ENCODE measurements at regions not wholly inside any gene's neighbourhood (a gene's known extent, or its start where the extent isn't known, plus 50 kb on each side); places are given as distances from the start of the nearest gene placed in this dataset.

GRCh38 chr19:32130332-32130731 is 215.1 kb upstream of the ZNF507 start:
- TF ChIP-seq CTCF (conservative IDR thresholded peaks at IDR 0.05) (no peak), ZFX (IDR thresholded peaks at IDR 0.05) (no peak)

Data from C4-2B (cell line).